H1 (cell line): ENCODE measurements at regions not wholly inside any gene's neighbourhood (a gene's known extent, or its start where the extent isn't known, plus 50 kb on each side); places are given as distances from the start of the nearest gene placed in this dataset.
A peak's percentile ranks its signal among the peaks of the same experiment; 100 is the strongest.

Source experiments
- CTCF ChIA-PET: fragments of 300-600 bp; sonication (Branson Sonifier 250); formaldehyde crosslinking; loops from one replicate; lab custom pipeline; 2021; ENCODE audit not compliant: partially characterized antibody; lab: Charles Lee
- POLR2A ChIA-PET: fragments of 300-600 bp; sonication (Branson Sonifier 250); formaldehyde crosslinking; loops from one replicate; lab custom pipeline; 2021; ENCODE audit warnings: inconsistent platforms; ENCODE audit not compliant: partially characterized antibody; lab: Charles Lee
- DNase-seq, 2 experiments: peaks; one replicate each; pipeline versions ENCODE4 v3.0.0 to v3.0.0-alpha.2; 2010 to 2022; ENCODE audit warnings: low spot score in 2 of 2, low read depth in 1 of 2, mixed read lengths in 1 of 2
- FAIRE-seq: peaks from 2 replicates; lab custom pipeline; 2011; peaks lifted over from hg19 to GRCh38; lab: Jason Lieb, UNC
- H2AFZ ChIP-seq: 2 replicates; pipeline ENCODE4 v1.8.1; 2012; ENCODE audit warnings: low read length, inconsistent platforms
- H2AK5ac ChIP-seq: 2 replicates; pipeline ENCODE4 v1.6.1; 2013; ENCODE audit warnings: low read depth, low read length
- H2BK120ac ChIP-seq: replicated peaks from 2 replicates; pipeline ENCODE3; 2013; ENCODE audit warnings: low read depth, low read length, inconsistent platforms
- H2BK12ac ChIP-seq: 2 replicates; pipeline ENCODE4 v1.6.1; 2013; ENCODE audit warnings: low read depth, low read length
- H2BK15ac ChIP-seq: 2 replicates; pipeline ENCODE4 v1.6.1; 2013; ENCODE audit warnings: low read length
- H2BK20ac ChIP-seq: 2 replicates; pipeline ENCODE4 v1.6.1; 2013; ENCODE audit warnings: low read length
- H2BK5ac ChIP-seq: 2 replicates; pipeline ENCODE4 v1.6.1; 2013; ENCODE audit warnings: low read depth, low read length
- H3K14ac ChIP-seq: 2 replicates; pipeline ENCODE4 v1.6.1; 2013; ENCODE audit warnings: inconsistent platforms; ENCODE audit not compliant: insufficient read length
- H3K18ac ChIP-seq: 2 replicates; pipeline ENCODE4 v1.6.1; 2013; ENCODE audit warnings: low read length; ENCODE audit errors: extremely low read depth
- H3K23ac ChIP-seq: 2 replicates; pipeline ENCODE4 v1.6.1; 2013; ENCODE audit warnings: inconsistent platforms; ENCODE audit not compliant: insufficient read length
- H3K23me2 ChIP-seq: 2 replicates; pipeline ENCODE4 v1.6.1; 2013; ENCODE audit warnings: low read depth, low read length
- H3K27ac ChIP-seq: 2 replicates; pipeline ENCODE4 v1.6.1; 2011; ENCODE audit warnings: low read depth, low read length, inconsistent platforms
- H3K27me3 ChIP-seq, 4 experiments: replicated peaks in 1 of 4; 1 replicate in 1 of 4; 2 replicates in 3 of 4; pipeline versions ENCODE4 v1.6.1 to v1.8.1; 2011 to 2013; ENCODE audit warnings: low read length in 3 of 4, mild to moderate bottlenecking in 3 of 4, inconsistent platforms in 2 of 4, mixed read lengths in 2 of 4, moderate library complexity in 1 of 4; ENCODE audit not compliant: control insufficient read depth in 3 of 4, insufficient read depth in 3 of 4; ENCODE audit errors: extremely low read depth in 1 of 4
- H3K36me3 ChIP-seq, 4 experiments: 2 replicates each; pipeline versions ENCODE4 v1.6.1 to v1.8.1; 2011 to 2013; ENCODE audit warnings: mild to moderate bottlenecking in 4 of 4, low read length in 3 of 4, moderate library complexity in 2 of 4, control low read depth in 1 of 4, inconsistent platforms in 1 of 4; ENCODE audit not compliant: insufficient read depth in 4 of 4, control insufficient read depth in 2 of 4
- H3K4ac ChIP-seq: replicated peaks from 2 replicates; pipeline ENCODE3; 2013; ENCODE audit warnings: low read length, low read depth, mixed read lengths, inconsistent platforms; ENCODE audit not compliant: insufficient read length
- H3K4me1 ChIP-seq, 4 experiments: replicated peaks in 1 of 4; 1 replicate in 1 of 4; 2 replicates in 3 of 4; pipeline versions ENCODE4 v1.6.1 to v1.8.1; 2011 to 2013; ENCODE audit warnings: low read length in 3 of 4, inconsistent platforms in 2 of 4, mixed read lengths in 1 of 4; ENCODE audit not compliant: insufficient read depth in 4 of 4, control insufficient read depth in 3 of 4
- H3K4me2 ChIP-seq, 2 experiments: 2 replicates each; pipeline versions ENCODE4 v1.6.1 to v1.8.1; 2011 to 2013; ENCODE audit warnings: low read depth in 2 of 2, low read length in 2 of 2, control low read depth in 1 of 2, inconsistent platforms in 1 of 2, mild to moderate bottlenecking in 1 of 2; ENCODE audit not compliant: insufficient read depth in 1 of 2
- H3K4me3 ChIP-seq, 4 experiments: fragments of 200-600, 300-600 bp in 1 of 4; sonication (generic), shearing (Covaris generic), sonication (Bioruptor Twin) in 1 of 4; 2 replicates each; pipeline versions ENCODE4 v1.5.1 to v1.8.1; 2011 to 2016; ENCODE audit warnings: low read length in 4 of 4, low read depth in 3 of 4, control low read depth in 2 of 4, inconsistent platforms in 2 of 4, mild to moderate bottlenecking in 2 of 4, mixed read lengths in 1 of 4, moderate library complexity in 1 of 4; ENCODE audit not compliant: insufficient read depth in 2 of 4; ENCODE audit errors: extremely low read depth in 1 of 4
- H3K56ac ChIP-seq: replicated peaks from 2 replicates; pipeline ENCODE3; 2013; ENCODE audit warnings: low read depth, mild to moderate bottlenecking, mixed read lengths, low read length, inconsistent platforms; ENCODE audit not compliant: insufficient read length
- H3K79me1 ChIP-seq: 2 replicates; pipeline ENCODE4 v1.6.1; 2013; ENCODE audit warnings: low read depth, low read length, control low read depth
- H3K79me2 ChIP-seq, 2 experiments: 2 replicates each; pipeline versions ENCODE4 v1.6.1 to v1.8.1; 2012 to 2013; ENCODE audit warnings: low read length in 2 of 2, mild to moderate bottlenecking in 2 of 2, inconsistent platforms in 1 of 2; ENCODE audit not compliant: insufficient read depth in 2 of 2, control insufficient read depth in 1 of 2
- H3K9ac ChIP-seq, 4 experiments: replicated peaks in 1 of 4; 1 replicate in 1 of 4; 2 replicates in 3 of 4; pipeline versions ENCODE4 v1.6.1 to v1.8.1; 2011 to 2013; ENCODE audit warnings: low read depth in 3 of 4, low read length in 3 of 4, control low read depth in 2 of 4, mild to moderate bottlenecking in 2 of 4, moderate library complexity in 2 of 4, inconsistent platforms in 1 of 4; ENCODE audit errors: extremely low read depth in 1 of 4
- H3K9me3 ChIP-seq, 2 experiments: 2 replicates each; pipeline versions ENCODE4 v1.6.1 to v1.8.1; 2012 to 2013; ENCODE audit warnings: mild to moderate bottlenecking in 2 of 2, moderate library complexity in 2 of 2, control low read depth in 1 of 2, inconsistent platforms in 1 of 2, low read depth in 1 of 2, low read length in 1 of 2, mixed read lengths in 1 of 2; ENCODE audit not compliant: insufficient read depth in 2 of 2
- H4K20me1 ChIP-seq, 2 experiments: replicated peaks in 1 of 2; 2 replicates each; pipeline versions ENCODE3 to v1.8.1; 2011 to 2013; ENCODE audit warnings: inconsistent platforms in 2 of 2, low read length in 2 of 2, mild to moderate bottlenecking in 1 of 2; ENCODE audit not compliant: insufficient read depth in 2 of 2, control insufficient read depth in 1 of 2
- H4K5ac ChIP-seq: 2 replicates; pipeline ENCODE4 v1.6.1; 2013; ENCODE audit warnings: low read length, low read depth, mixed read lengths, inconsistent platforms; ENCODE audit not compliant: insufficient read length
- H4K8ac ChIP-seq: 2 replicates; pipeline ENCODE4 v1.8.0; 2013; ENCODE audit warnings: mild to moderate bottlenecking, moderate library complexity, low read length, inconsistent platforms; ENCODE audit not compliant: insufficient read depth; ENCODE audit errors: extremely low read depth
- H4K91ac ChIP-seq: replicated peaks from 2 replicates; pipeline ENCODE3; 2013; ENCODE audit warnings: low read length, mixed read lengths, inconsistent platforms; ENCODE audit not compliant: insufficient read length
- ATF2 ChIP-seq: IDR thresholded peaks from 2 replicates; pipeline ENCODE4 v1.6.1; 2012; ENCODE audit warnings: low read length, inconsistent platforms
- EP300 ChIP-seq, 2 experiments: IDR thresholded peaks; 1 replicate in 1 of 2; 2 replicates in 1 of 2; pipeline ENCODE4 v1.6.1; 2011 to 2012; ENCODE audit warnings: low read depth in 2 of 2, low read length in 2 of 2, mild to moderate bottlenecking in 2 of 2, borderline replicate concordance in 1 of 2, inconsistent platforms in 1 of 2, moderate library complexity in 1 of 2
- EZH2 ChIP-seq: fragments of 200-600 bp; sonication (generic); IDR thresholded peaks from 2 replicates; pipeline ENCODE4 v1.7.1; 2012; ENCODE audit warnings: low read depth, mild to moderate bottlenecking, moderate library complexity, low read length, inconsistent platforms; ENCODE audit not compliant: severe bottlenecking
- WGBS, 2 experiments: shearing (Covaris generic) in 1 of 2; methylation state at CpG; one replicate each; pipeline versions ENCODE4 v1.1.6 to v1.1.7; 2013 to 2015; ENCODE audit warnings: low lambda C conversion rate in 2 of 2, mixed read lengths in 2 of 2, inconsistent platforms in 1 of 2, low coverage in 1 of 2, missing lambda C conversion rate in 1 of 2; ENCODE audit not compliant: insufficient replicate concordance in 2 of 2, insufficient coverage in 1 of 2, insufficient read length in 1 of 2; ENCODE audit errors: extremely low coverage in 1 of 2, missing lambda C conversion rate in 1 of 2; 5-methylcytosine and 5-hydroxymethylcytosine counted together

- no peaks in the 10 kb centered on the region for H3K79me1 ChIP-seq
- ChIA-PET CTCF (interaction anchor here (0.6 to 2.4 kb wide), 3 partner anchors 13 to 285 kb away, joined by 3 to 9 read pairs (median 8); no protein-coding TSS in a partner anchor), POLR2A (interaction anchor here (0.7 kb wide), 1 partner anchor 121 kb away, joined by 3 read pairs; no protein-coding TSS in a partner anchor)
- H2AFZ ChIP-seq = no peak overlapping the region
- no peak for TF ChIP-seq ATF2
- TF ChIP-seq EZH2 = no peak
- no peak for TF ChIP-seq EP300 (IDR thresholded peaks at IDR 0.05; ENCODE audit: borderline replicate concordance in 1 of 2, low read depth in 2 of 2, low read length in 2 of 2)
- H3K27me3 ChIP-seq = no peaks in the 10 kb centered on the region; a peak in 1 of 7 replicates
- no peak overlapping the region for H2BK5ac ChIP-seq
- H3K23ac ChIP-seq = no peak overlapping the region
- no peaks in the 10 kb centered on the region for H3K79me2 ChIP-seq
- no peak overlapping the region; the same call in 1 of the 2 replicates for H4K8ac ChIP-seq
- H3K18ac ChIP-seq = no peak overlapping the region
- no peak overlapping the region for H4K91ac ChIP-seq
- H2AK5ac ChIP-seq = no peak overlapping the region
- H3K56ac ChIP-seq = no peak overlapping the region
- no peak overlapping the region for H3K27ac ChIP-seq
- H3K9ac ChIP-seq = no peak overlapping the region
- no peak overlapping the region for H2BK15ac ChIP-seq
- H3K4me2 ChIP-seq = no peak overlapping the region
- peaks cover 0 to 3% (median 0%) of the 10 kb centered on the region in 4 experiments; a peak in 1 of 7 replicates for H3K4me1 ChIP-seq
- H3K36me3 ChIP-seq = no peaks in the 10 kb centered on the region
- FAIRE-seq = no peak
- H4K20me1 ChIP-seq = no peaks in the 10 kb centered on the region
- no peak overlapping the region for H3K4me3 ChIP-seq
- 91% methylated on average over 2 of the region's 2 CpGs; no CpG with 5 or more reads in 1 of the 2 experiments for WGBS, 2 experiments
- H3K4ac ChIP-seq = no peak overlapping the region
- H4K5ac ChIP-seq = no peak overlapping the region
- DNase-seq = peak in 1 of 2 experiments; percentile 30
- H2BK12ac ChIP-seq = no peak overlapping the region
- no peak overlapping the region for H2BK120ac ChIP-seq
- no peaks in the 10 kb centered on the region for H3K9me3 ChIP-seq
- H3K14ac ChIP-seq = no peak overlapping the region
- H3K23me2 ChIP-seq = no peaks in the 10 kb centered on the region
- H2BK20ac ChIP-seq = no peak overlapping the region
Observed at GRCh38 chr1:30422251-30422650, 301.1 kb downstream of the MATN1 start.
